PC-3 (cell line): ENCODE measurements at regions not wholly inside any gene's neighbourhood (a gene's known extent, or its start where the extent isn't known, plus 50 kb on each side); places are given as distances from the start of the nearest gene placed in this dataset.

Experiments
- ATAC-seq: fragments of 200-7000 bp; cut with Tn5 transposase; 2 replicates; pipeline ENCODE4 v1.9.1; 2020; ENCODE audit warnings: mild to moderate bottlenecking, moderate library complexity
- BruUV-seq: library from RNA; stranded (reverse); fragments of 400-500 nt; replicated peaks from 2 replicates; lab custom pipeline; 2021; lab: Mats Ljungman, UMichigan
- CTCF ChIA-PET: fragments of 300-600 bp; sonication (Branson Sonifier 250); formaldehyde crosslinking; loops from one replicate; lab custom pipeline; 2022; ENCODE audit warnings: antibody characterized with exemption; lab: Charles Lee
- POLR2A ChIA-PET: fragments of 300-600 bp; sonication (Branson Sonifier 250); formaldehyde crosslinking; loops from one replicate; lab custom pipeline; 2022; ENCODE audit warnings: antibody characterized with exemption; ENCODE audit not compliant: unreplicated experiment; lab: Charles Lee
- DNase-seq: peaks from one replicate; pipeline ENCODE4 v3.0.0-alpha.2; 2015
- H2AFZ ChIP-seq: fragments of 300-600 bp; sonication (generic); 2 replicates; pipeline ENCODE4 v1.6.0; 2016; ENCODE audit warnings: antibody characterized with exemption, low read length
- H3F3A ChIP-seq: fragments of 300-600 bp; sonication (generic); one replicate; pipeline ENCODE4 v1.6.0; 2017; ENCODE audit warnings: antibody characterized with exemption, low read length, control low read depth, mild to moderate bottlenecking; ENCODE audit not compliant: unreplicated experiment
- H3K27ac ChIP-seq: fragments of 300-600 bp; sonication (generic); 2 replicates; pipeline ENCODE4 v1.5.1; 2016; ENCODE audit warnings: mild to moderate bottlenecking, low read length
- H3K27me3 ChIP-seq: fragments of 300-600 bp; sonication (generic); 2 replicates; pipeline ENCODE4 v1.6.1; 2016; ENCODE audit warnings: low read length, mixed read lengths
- H3K36me3 ChIP-seq: fragments of 300-600 bp; sonication (generic); 2 replicates; pipeline ENCODE4 v1.6.1; 2016; ENCODE audit warnings: low read depth, mixed run types, low read length, mixed read lengths
- H3K4me1 ChIP-seq: fragments of 300-600 bp; sonication (generic); 2 replicates; pipeline ENCODE4 v1.5.1; 2016; ENCODE audit warnings: low read length; ENCODE audit not compliant: insufficient read depth
- H3K4me2 ChIP-seq: fragments of 300-600 bp; sonication (generic); 2 replicates; pipeline ENCODE4 v1.6.0; 2016; ENCODE audit warnings: low read length
- H3K4me3 ChIP-seq: fragments of 300-600 bp; sonication (generic); 2 replicates; pipeline ENCODE4 v1.5.1; 2016; ENCODE audit warnings: mild to moderate bottlenecking, low read length, mixed read lengths
- H3K79me2 ChIP-seq: fragments of 300-600 bp; sonication (generic); 2 replicates; pipeline ENCODE4 v1.6.1; 2017; ENCODE audit warnings: low read length, mixed read lengths
- H3K9ac ChIP-seq: fragments of 300-600 bp; sonication (generic); 2 replicates; pipeline ENCODE4 v1.6.0; 2016; ENCODE audit warnings: mild to moderate bottlenecking, low read length
- H3K9me2 ChIP-seq: fragments of 300-600 bp; sonication (generic); replicated peaks from 2 replicates; pipeline ENCODE4 v1.6.1; 2016; ENCODE audit warnings: mixed run types, low read length, mixed read lengths
- H3K9me3 ChIP-seq: fragments of 300-600 bp; sonication (generic); 2 replicates; pipeline ENCODE4 v1.6.1; 2016; ENCODE audit warnings: low read length, mixed read lengths
- H4K20me1 ChIP-seq: fragments of 300-600 bp; sonication (generic); 2 replicates; pipeline ENCODE4 v1.6.1; 2016; ENCODE audit warnings: low read length, mixed read lengths
- EZH2 ChIP-seq: fragments of 300-600 bp; sonication (generic); IDR thresholded peaks from one replicate; pipeline ENCODE4 v1.6.1; 2017; ENCODE audit warnings: antibody characterized with exemption, mild to moderate bottlenecking, low read length; ENCODE audit not compliant: unreplicated experiment
- EZH2phosphoT487 ChIP-seq: fragments of 300-600 bp; sonication (generic); IDR thresholded peaks from 2 replicates; pipeline ENCODE4 v1.6.1; 2018; ENCODE audit warnings: mild to moderate bottlenecking, antibody characterized with exemption, low read length, borderline replicate concordance
- intact Hi-C: fragments of 100-400 bp; cut with micrococcal nuclease; formaldehyde crosslinking; loops from 2 replicates; pipeline ENCODE4 v1.9.0; 2023
- TF ChIP-seq, protein P1 (sequence below): fragments of 300-600 bp; sonication (generic); conservative IDR thresholded peaks from 2 replicates; pipeline ENCODE4 v1.5.1; 2017; ENCODE audit warnings: antibody characterized with exemption, low read depth, mild to moderate bottlenecking, low read length

DNA sequence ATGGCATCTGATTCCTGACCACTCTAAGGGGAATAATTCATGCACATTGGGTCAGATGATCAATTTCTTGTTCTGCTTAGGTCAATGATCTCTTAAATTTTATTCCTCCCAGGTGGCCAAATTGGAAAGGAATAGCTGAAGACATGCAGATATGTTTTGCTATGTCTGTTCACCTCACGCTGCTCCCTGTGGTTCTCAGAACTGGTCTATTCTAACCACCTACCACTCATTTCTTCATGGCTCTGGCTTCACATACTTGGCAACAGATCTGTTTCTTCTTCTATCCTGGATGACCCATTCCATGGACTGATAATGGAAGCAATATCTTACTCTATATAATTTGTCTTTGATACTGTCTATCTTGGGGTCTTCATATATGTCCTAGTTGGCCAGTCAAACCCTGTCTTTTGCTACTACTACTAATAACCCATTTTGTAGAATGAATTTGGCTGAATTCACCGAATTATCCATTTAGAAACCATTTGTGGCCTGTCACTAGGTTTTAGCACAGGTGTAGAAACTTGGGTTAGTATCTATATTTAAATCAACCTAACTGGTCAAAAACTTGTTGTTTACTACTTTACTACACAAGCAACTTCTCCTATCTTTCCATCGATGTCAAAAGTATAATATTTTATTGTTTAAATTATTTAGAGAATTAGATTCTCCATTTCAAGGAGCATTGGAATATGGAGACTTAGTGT is 650.9 kb downstream of the TLE4 start:
- no peak overlapping the region for H2AFZ ChIP-seq
- H4K20me1 ChIP-seq: no peaks in the 10 kb centered on the region
- intact Hi-C loops: no loop called here
- H3K9me2 ChIP-seq: no peaks in the 10 kb centered on the region
- H3K4me1 ChIP-seq: no peaks in the 10 kb centered on the region
- H3K36me3 ChIP-seq: no peaks in the 10 kb centered on the region
- POLR2A ChIA-PET: no interaction called here
- DNase-seq: no peak
- H3K27me3 ChIP-seq: no peaks in the 10 kb centered on the region
- no peak for TF ChIP-seq EZH2phosphoT487
- TF ChIP-seq EZH2: no peak
- TF ChIP-seq, protein P1, sequence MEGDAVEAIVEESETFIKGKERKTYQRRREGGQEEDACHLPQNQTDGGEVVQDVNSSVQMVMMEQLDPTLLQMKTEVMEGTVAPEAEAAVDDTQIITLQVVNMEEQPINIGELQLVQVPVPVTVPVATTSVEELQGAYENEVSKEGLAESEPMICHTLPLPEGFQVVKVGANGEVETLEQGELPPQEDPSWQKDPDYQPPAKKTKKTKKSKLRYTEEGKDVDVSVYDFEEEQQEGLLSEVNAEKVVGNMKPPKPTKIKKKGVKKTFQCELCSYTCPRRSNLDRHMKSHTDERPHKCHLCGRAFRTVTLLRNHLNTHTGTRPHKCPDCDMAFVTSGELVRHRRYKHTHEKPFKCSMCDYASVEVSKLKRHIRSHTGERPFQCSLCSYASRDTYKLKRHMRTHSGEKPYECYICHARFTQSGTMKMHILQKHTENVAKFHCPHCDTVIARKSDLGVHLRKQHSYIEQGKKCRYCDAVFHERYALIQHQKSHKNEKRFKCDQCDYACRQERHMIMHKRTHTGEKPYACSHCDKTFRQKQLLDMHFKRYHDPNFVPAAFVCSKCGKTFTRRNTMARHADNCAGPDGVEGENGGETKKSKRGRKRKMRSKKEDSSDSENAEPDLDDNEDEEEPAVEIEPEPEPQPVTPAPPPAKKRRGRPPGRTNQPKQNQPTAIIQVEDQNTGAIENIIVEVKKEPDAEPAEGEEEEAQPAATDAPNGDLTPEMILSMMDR: no peak
- H3K9ac ChIP-seq: no peak overlapping the region
- H3K27ac ChIP-seq: no peak overlapping the region
- no peaks in the 10 kb centered on the region for H3K79me2 ChIP-seq
- H3F3A ChIP-seq: no peaks in the 10 kb centered on the region
- ATAC-seq: no peak
- no TSS peak for BruUV-seq
- H3K4me3 ChIP-seq: no peak overlapping the region
- H3K4me2 ChIP-seq: no peak overlapping the region
- CTCF ChIA-PET: no interaction called here
- H3K9me3 ChIP-seq: no peaks in the 10 kb centered on the region

- Histone ChIP-seq H3K27ac (no peak overlapping the region), H3K79me2 (no peaks in the 10 kb centered on the region), H3K9me3 (no peaks in the 10 kb centered on the region), H3K27me3 (no peaks in the 10 kb centered on the region), H3K4me3 (no peak overlapping the region), H2AFZ (no peak overlapping the region), H3K9me2 (no peaks in the 10 kb centered on the region), H3K36me3 (no peaks in the 10 kb centered on the region), H3K4me2 (no peak overlapping the region), H3F3A (no peaks in the 10 kb centered on the region), H3K4me1 (no peaks in the 10 kb centered on the region), H4K20me1 (no peaks in the 10 kb centered on the region), H3K9ac (no peak overlapping the region)
- ATAC-seq: no peak
- DNase-seq: no peak
- intact Hi-C loops: no loop called here
- ChIA-PET CTCF (no interaction called here), POLR2A (no interaction called here)
- no peak for TF ChIP-seq EZH2phosphoT487
- TF ChIP-seq, protein P1: no peak
- TF ChIP-seq EZH2: no peak
- BruUV-seq: no TSS peak
Observed at GRCh38 chr9:80218328-80218727, 646.6 kb downstream of the TLE4 start.

GRCh38 chr9:80213613-80214012 is 641.8 kb downstream of the TLE4 start:
- DNase-seq: no peak
- CTCF ChIA-PET: no interaction called here
- Histone ChIP-seq H2AFZ (no peak overlapping the region), H3K4me3 (no peak overlapping the region), H3K9ac (no peak overlapping the region), H3K79me2 (no peaks in the 10 kb centered on the region), H3K27me3 (no peaks in the 10 kb centered on the region), H3F3A (no peaks in the 10 kb centered on the region), H3K36me3 (no peaks in the 10 kb centered on the region), H3K4me2 (no peak overlapping the region), H3K9me3 (no peaks in the 10 kb centered on the region), H3K4me1 (no peaks in the 10 kb centered on the region), H3K27ac (no peak overlapping the region), H4K20me1 (no peaks in the 10 kb centered on the region), H3K9me2 (no peaks in the 10 kb centered on the region)
- intact Hi-C loops: no loop called here
- TF ChIP-seq EZH2phosphoT487: no peak
- no peak for ATAC-seq
- BruUV-seq: no TSS peak
- POLR2A ChIA-PET: no interaction called here
